ENCODE measurements at regions not wholly inside any gene's neighbourhood (a gene's known extent, or its start where the extent isn't known, plus 50 kb on each side); places are given as distances from the start of the nearest gene placed in this dataset.

- Histone ChIP-seq H3K4me3 (ENCODE audit: low read depth, low read length) (no peak overlapping the region), H3K27me3 (ENCODE audit: control insufficient read depth, insufficient read depth, low read length) (no peaks in the 10 kb centered on the region), H3K9ac (ENCODE audit: low read depth, low read length) (no peak overlapping the region), H3K4me1 (ENCODE audit: control insufficient read depth, insufficient read depth, low read length) (no peaks in the 10 kb centered on the region), H3K9me3 (ENCODE audit: control insufficient read depth, insufficient read depth, low read length) (no peaks in the 10 kb centered on the region), H3K36me3 (ENCODE audit: control insufficient read depth, insufficient read depth, low read length) (no peaks in the 10 kb centered on the region)
These were observed 88.7 kb downstream of the LLPH start for GRCh38 chr12:66041651-66042363.

DNA sequence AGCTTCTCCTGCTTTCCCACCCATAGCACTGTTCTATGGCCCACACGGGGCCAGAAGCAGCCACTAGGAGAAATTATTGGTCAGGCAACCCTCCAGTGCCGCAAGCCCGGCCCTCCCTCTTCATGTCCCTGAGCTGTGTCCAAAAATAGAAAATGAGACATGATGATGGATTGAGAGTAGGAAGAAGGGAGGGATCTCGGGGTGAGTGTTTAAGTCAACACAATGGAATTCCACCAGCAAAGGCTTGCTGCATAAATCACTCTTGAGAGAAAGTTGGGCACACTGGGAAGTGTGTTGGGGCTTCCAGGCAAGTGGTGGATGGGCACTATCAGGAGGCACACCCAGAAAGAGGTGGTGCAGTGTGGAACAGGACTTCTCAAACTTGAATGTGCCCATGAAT lies 94.2 kb downstream of the LLPH start:
- Histone ChIP-seq H3K9ac (ENCODE audit: low read depth, low read length) (no peak overlapping the region), H3K9me3 (ENCODE audit: control insufficient read depth, insufficient read depth, low read length) (no peaks in the 10 kb centered on the region), H3K27me3 (ENCODE audit: control insufficient read depth, insufficient read depth, low read length) (no peaks in the 10 kb centered on the region), H3K36me3 (ENCODE audit: control insufficient read depth, insufficient read depth, low read length) (no peaks in the 10 kb centered on the region), H3K4me1 (ENCODE audit: control insufficient read depth, insufficient read depth, low read length) (no peaks in the 10 kb centered on the region), H3K4me3 (ENCODE audit: low read depth, low read length) (no peak overlapping the region)

DNA sequence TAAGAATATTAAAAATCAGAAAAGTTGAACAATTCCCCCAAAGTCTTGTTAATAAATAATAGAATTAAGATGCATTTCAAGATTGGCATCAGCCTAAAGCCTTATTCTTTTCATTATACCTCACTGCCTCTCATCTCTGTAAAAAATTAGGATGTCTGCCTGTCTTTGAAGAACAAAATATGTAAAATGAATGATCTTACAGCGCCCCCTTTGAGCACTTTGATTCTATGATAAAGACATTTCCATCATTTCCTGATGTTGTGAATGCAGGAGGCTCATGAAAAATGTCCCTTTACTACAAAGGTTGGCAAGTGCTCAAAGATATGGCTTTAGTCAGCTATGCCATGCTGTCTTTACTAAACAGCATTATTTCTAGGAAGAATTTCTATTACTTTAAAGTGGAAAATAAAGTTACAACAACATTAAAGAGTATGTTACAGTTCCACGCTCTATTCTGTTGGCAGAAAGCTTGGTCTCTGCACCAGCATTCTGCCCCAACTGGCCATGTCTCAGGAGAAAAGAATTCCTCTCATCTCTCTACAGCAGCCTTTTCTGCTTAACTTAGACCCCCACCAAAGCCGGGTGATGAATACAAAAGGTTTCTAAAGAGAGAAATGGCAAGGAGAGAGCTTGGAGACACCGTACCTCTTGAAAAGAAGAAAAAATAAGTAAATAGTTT lies 95.1 kb downstream of the LLPH start:
- Histone ChIP-seq H3K27me3 (ENCODE audit: control insufficient read depth, insufficient read depth, low read length) (no peaks in the 10 kb centered on the region), H3K9me3 (ENCODE audit: control insufficient read depth, insufficient read depth, low read length) (no peaks in the 10 kb centered on the region), H3K4me3 (ENCODE audit: low read depth, low read length) (no peak overlapping the region), H3K4me1 (ENCODE audit: control insufficient read depth, insufficient read depth, low read length) (no peaks in the 10 kb centered on the region), H3K9ac (ENCODE audit: low read depth, low read length) (no peak overlapping the region), H3K36me3 (ENCODE audit: control insufficient read depth, insufficient read depth, low read length) (no peaks in the 10 kb centered on the region)

DNA sequence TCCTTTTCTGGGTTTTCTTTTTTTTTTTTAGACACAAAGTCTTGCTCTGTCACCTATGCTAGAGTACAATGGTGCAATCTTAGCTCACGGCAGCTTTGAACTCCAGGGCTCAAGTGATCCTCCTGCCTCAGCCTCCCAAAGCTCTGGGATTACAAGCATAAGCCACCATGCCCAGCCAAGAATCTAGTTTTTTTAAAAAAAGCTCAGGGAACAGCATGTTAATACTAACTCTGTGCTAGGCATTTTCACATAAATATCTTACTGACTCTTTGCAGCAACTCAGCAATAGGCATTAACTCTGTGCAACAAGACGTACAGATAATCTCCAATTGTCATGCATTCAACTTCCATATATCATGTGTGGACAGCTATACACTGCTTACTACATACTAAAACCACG lies 97.4 kb downstream of the LLPH start:
- Histone ChIP-seq H3K4me3 (ENCODE audit: low read depth, low read length) (no peak overlapping the region), H3K36me3 (ENCODE audit: control insufficient read depth, insufficient read depth, low read length) (no peaks in the 10 kb centered on the region), H3K9me3 (ENCODE audit: control insufficient read depth, insufficient read depth, low read length) (no peaks in the 10 kb centered on the region), H3K9ac (ENCODE audit: low read depth, low read length) (no peak overlapping the region), H3K27me3 (ENCODE audit: control insufficient read depth, insufficient read depth, low read length) (no peaks in the 10 kb centered on the region), H3K4me1 (ENCODE audit: control insufficient read depth, insufficient read depth, low read length) (no peaks in the 10 kb centered on the region)

GRCh38 chr12:66032739-66033138 lies 97.8 kb downstream of the LLPH start:
- Histone ChIP-seq H3K9ac (ENCODE audit: low read depth, low read length) (no peak overlapping the region), H3K36me3 (ENCODE audit: control insufficient read depth, insufficient read depth, low read length) (no peaks in the 10 kb centered on the region), H3K27me3 (ENCODE audit: control insufficient read depth, insufficient read depth, low read length) (no peaks in the 10 kb centered on the region), H3K9me3 (ENCODE audit: control insufficient read depth, insufficient read depth, low read length) (no peaks in the 10 kb centered on the region), H3K4me1 (ENCODE audit: control insufficient read depth, insufficient read depth, low read length) (no peaks in the 10 kb centered on the region), H3K4me3 (ENCODE audit: low read depth, low read length) (no peak overlapping the region)

DNA sequence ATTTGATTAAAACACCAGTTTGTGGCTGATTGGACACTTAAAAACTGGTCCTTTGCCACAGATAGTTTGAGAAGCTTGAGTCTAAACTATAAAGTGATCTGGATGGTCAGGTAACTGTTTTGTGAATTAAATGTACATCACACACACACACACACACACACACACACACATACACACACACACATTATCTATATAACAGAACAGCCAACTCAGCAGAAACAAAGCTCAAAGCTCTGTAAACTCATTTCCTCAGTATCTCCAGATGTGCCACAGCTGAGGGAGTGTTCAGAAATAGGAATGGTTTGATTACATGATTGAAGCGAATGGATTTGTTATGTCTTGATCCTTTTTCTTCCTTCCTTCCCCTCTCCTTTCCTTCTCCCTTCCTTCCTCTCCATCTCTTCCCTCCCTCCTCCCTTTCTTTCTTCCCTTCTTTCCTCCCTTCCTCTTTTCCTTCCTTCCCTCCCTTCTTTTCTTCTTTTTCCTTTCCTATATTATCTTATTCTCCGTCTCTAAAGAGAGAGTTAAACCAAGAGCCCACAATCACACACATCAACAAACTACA lies 100.3 kb downstream of the LLPH start:
- Histone ChIP-seq H3K9me3 (ENCODE audit: control insufficient read depth, insufficient read depth, low read length) (no peaks in the 10 kb centered on the region), H3K27me3 (ENCODE audit: control insufficient read depth, insufficient read depth, low read length) (no peaks in the 10 kb centered on the region), H3K9ac (ENCODE audit: low read depth, low read length) (no peak overlapping the region), H3K4me1 (ENCODE audit: control insufficient read depth, insufficient read depth, low read length) (no peaks in the 10 kb centered on the region), H3K36me3 (ENCODE audit: control insufficient read depth, insufficient read depth, low read length) (no peaks in the 10 kb centered on the region), H3K4me3 (ENCODE audit: low read depth, low read length) (no peak overlapping the region)

- no peaks in the 10 kb centered on the region for H3K9me3 ChIP-seq (ENCODE audit: control insufficient read depth, insufficient read depth, low read length)
- no peaks in the 10 kb centered on the region for H3K27me3 ChIP-seq (ENCODE audit: control insufficient read depth, insufficient read depth, low read length)
- H3K36me3 ChIP-seq (ENCODE audit: control insufficient read depth, insufficient read depth, low read length): no peaks in the 10 kb centered on the region
- H3K4me3 ChIP-seq (ENCODE audit: low read depth, low read length): no peak overlapping the region
- H3K9ac ChIP-seq (ENCODE audit: low read depth, low read length): no peak overlapping the region
- H3K4me1 ChIP-seq (ENCODE audit: control insufficient read depth, insufficient read depth, low read length): no peaks in the 10 kb centered on the region
These were observed 102.2 kb downstream of the LLPH start for GRCh38 chr12:66028390-66028789.

GRCh38 chr12:66025477-66025876 lies 105.1 kb downstream of the LLPH start:
- H3K4me1 ChIP-seq (ENCODE audit: control insufficient read depth, insufficient read depth, low read length): no peaks in the 10 kb centered on the region
- no peaks in the 10 kb centered on the region for H3K27me3 ChIP-seq (ENCODE audit: control insufficient read depth, insufficient read depth, low read length)
- no peak overlapping the region for H3K4me3 ChIP-seq (ENCODE audit: low read depth, low read length)
- H3K9me3 ChIP-seq (ENCODE audit: control insufficient read depth, insufficient read depth, low read length): no peaks in the 10 kb centered on the region
- no peaks in the 10 kb centered on the region for H3K36me3 ChIP-seq (ENCODE audit: control insufficient read depth, insufficient read depth, low read length)
- H3K9ac ChIP-seq (ENCODE audit: low read depth, low read length): no peak overlapping the region

DNA sequence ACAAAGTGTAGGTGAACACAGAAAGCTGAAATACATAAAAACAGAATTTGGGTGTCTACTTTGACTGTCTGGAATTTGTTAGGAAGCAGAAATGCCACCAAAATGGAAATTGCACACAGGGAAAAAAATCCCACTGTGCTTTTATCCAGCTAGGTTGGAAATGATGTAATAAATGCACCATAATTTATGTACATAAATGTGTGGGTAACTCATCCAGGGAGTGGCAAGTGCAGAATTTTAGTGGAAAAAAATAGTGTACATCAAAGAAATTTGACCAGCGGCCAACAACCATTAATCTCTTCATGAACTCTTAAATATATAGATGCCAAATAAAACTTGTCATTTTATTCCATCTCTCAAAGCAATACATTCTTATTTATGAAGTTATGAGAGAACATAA lies 105.6 kb downstream of the LLPH start:
- Histone ChIP-seq H3K4me3 (ENCODE audit: low read depth, low read length) (no peak overlapping the region), H3K4me1 (ENCODE audit: control insufficient read depth, insufficient read depth, low read length) (no peaks in the 10 kb centered on the region), H3K9ac (ENCODE audit: low read depth, low read length) (no peak overlapping the region), H3K27me3 (ENCODE audit: control insufficient read depth, insufficient read depth, low read length) (no peaks in the 10 kb centered on the region), H3K9me3 (ENCODE audit: control insufficient read depth, insufficient read depth, low read length) (no peaks in the 10 kb centered on the region), H3K36me3 (ENCODE audit: control insufficient read depth, insufficient read depth, low read length) (no peaks in the 10 kb centered on the region)

DNA sequence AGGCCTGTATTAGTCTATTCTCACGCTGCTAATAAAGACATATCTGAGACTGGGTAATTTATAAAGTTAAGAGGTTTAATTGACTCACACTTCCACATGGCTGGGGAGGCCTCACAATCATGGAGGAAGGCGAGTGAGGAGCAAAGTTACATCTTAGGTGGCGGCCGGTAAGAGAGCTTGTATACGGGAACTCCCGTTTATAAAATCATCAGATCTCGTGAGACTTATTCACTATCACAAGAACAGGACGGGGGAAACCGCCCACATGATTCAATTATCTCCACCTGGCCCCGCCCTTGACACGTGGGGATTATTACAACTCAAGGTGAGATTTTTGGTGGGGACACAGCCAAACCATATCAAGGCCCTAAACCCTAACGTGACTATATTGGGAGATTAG lies 110.1 kb downstream of the LLPH start:
- Histone ChIP-seq H3K4me1 (ENCODE audit: control insufficient read depth, insufficient read depth, low read length) (no peaks in the 10 kb centered on the region), H3K27me3 (ENCODE audit: control insufficient read depth, insufficient read depth, low read length) (no peaks in the 10 kb centered on the region), H3K4me3 (ENCODE audit: low read depth, low read length) (no peak overlapping the region), H3K9me3 (ENCODE audit: control insufficient read depth, insufficient read depth, low read length) (no peaks in the 10 kb centered on the region), H3K9ac (ENCODE audit: low read depth, low read length) (no peak overlapping the region), H3K36me3 (ENCODE audit: control insufficient read depth, insufficient read depth, low read length) (no peaks in the 10 kb centered on the region)

GRCh38 chr12:66017736-66018135 lies 112.8 kb downstream of the LLPH start:
- Histone ChIP-seq H3K27me3 (ENCODE audit: control insufficient read depth, insufficient read depth, low read length) (no peaks in the 10 kb centered on the region), H3K36me3 (ENCODE audit: control insufficient read depth, insufficient read depth, low read length) (no peaks in the 10 kb centered on the region), H3K4me3 (ENCODE audit: low read depth, low read length) (no peak overlapping the region), H3K4me1 (ENCODE audit: control insufficient read depth, insufficient read depth, low read length) (no peaks in the 10 kb centered on the region), H3K9me3 (ENCODE audit: control insufficient read depth, insufficient read depth, low read length) (no peaks in the 10 kb centered on the region), H3K9ac (ENCODE audit: low read depth, low read length) (no peak overlapping the region)
